H9 (cell line): ENCODE measurements at regions not wholly inside any gene's neighbourhood (a gene's known extent, or its start where the extent isn't known, plus 50 kb on each side); places are given as distances from the start of the nearest gene placed in this dataset.

Experiments
- DNase-seq: peaks from one replicate; pipeline ENCODE4 v3.0.0-alpha.2; 2017
- H2AFZ ChIP-seq: one replicate; pipeline ENCODE4 v1.6.1; 2013; ENCODE audit warnings: mild to moderate bottlenecking, low read length, control low read depth, moderate library complexity
- H2AK5ac ChIP-seq: 2 replicates; pipeline ENCODE4 v1.6.1; 2013; ENCODE audit warnings: low read length, control low read depth, mixed read lengths; ENCODE audit not compliant: insufficient read length
- H2BK120ac ChIP-seq: one replicate; pipeline ENCODE4 v1.6.1; 2013; ENCODE audit warnings: low read depth, mild to moderate bottlenecking, low read length, control low read depth, inconsistent platforms; ENCODE audit not compliant: poor library complexity, severe bottlenecking
- H2BK12ac ChIP-seq: 2 replicates; pipeline ENCODE4 v1.6.1; 2013; ENCODE audit warnings: low read length, control low read depth, mixed read lengths, low read depth; ENCODE audit not compliant: insufficient read length
- H2BK15ac ChIP-seq: 2 replicates; pipeline ENCODE4 v1.6.1; 2013; ENCODE audit warnings: low read depth, low read length, control low read depth
- H2BK20ac ChIP-seq: one replicate; pipeline ENCODE4 v1.6.1; 2013; ENCODE audit warnings: low read depth, mild to moderate bottlenecking, low read length, control low read depth, inconsistent platforms; ENCODE audit not compliant: poor library complexity, severe bottlenecking
- H2BK5ac ChIP-seq: 2 replicates; pipeline ENCODE4 v1.6.1; 2013; ENCODE audit warnings: low read length, control low read depth, mixed read lengths; ENCODE audit not compliant: insufficient read length
- H3K14ac ChIP-seq: 2 replicates; pipeline ENCODE4 v1.6.1; 2013; ENCODE audit warnings: low read length, control low read depth; ENCODE audit not compliant: insufficient read depth
- H3K18ac ChIP-seq: 2 replicates; pipeline ENCODE4 v1.6.1; 2013; ENCODE audit warnings: low read depth, mild to moderate bottlenecking, mixed read lengths, low read length, control low read depth; ENCODE audit not compliant: insufficient read length
- H3K23ac ChIP-seq: 2 replicates; pipeline ENCODE4 v1.6.1; 2013; ENCODE audit warnings: low read length, control low read depth, mixed read lengths, low read depth; ENCODE audit not compliant: insufficient read length
- H3K23me2 ChIP-seq: 2 replicates; pipeline ENCODE4 v1.6.1; 2013; ENCODE audit warnings: low read depth, mild to moderate bottlenecking, mixed read lengths, low read length, control low read depth; ENCODE audit not compliant: insufficient read length, poor library complexity, severe bottlenecking
- H3K27ac ChIP-seq: 2 replicates; pipeline ENCODE4 v1.5.1; 2013; ENCODE audit warnings: low read length, control low read depth, mixed read lengths, low read depth; ENCODE audit not compliant: insufficient read length
- H3K27me3 ChIP-seq: 2 replicates; pipeline ENCODE4 v1.6.1; 2013; ENCODE audit warnings: low read length, control low read depth, inconsistent platforms; ENCODE audit not compliant: insufficient read depth
- H3K4ac ChIP-seq: 2 replicates; pipeline ENCODE4 v1.6.1; 2013; ENCODE audit warnings: low read depth, mild to moderate bottlenecking, control low read depth, inconsistent platforms, low read length, moderate library complexity
- H3K4me1 ChIP-seq: 2 replicates; pipeline ENCODE4 v1.6.1; 2013; ENCODE audit warnings: low read length, control low read depth, inconsistent platforms; ENCODE audit not compliant: insufficient read depth
- H3K4me2 ChIP-seq: 2 replicates; pipeline ENCODE4 v1.6.1; 2013; ENCODE audit warnings: low read length, control low read depth, mixed read lengths; ENCODE audit not compliant: insufficient read length, insufficient read depth
- H3K56ac ChIP-seq: 2 replicates; pipeline ENCODE4 v1.6.1; 2013; ENCODE audit warnings: low read depth, mild to moderate bottlenecking, mixed read lengths, low read length, control low read depth; ENCODE audit not compliant: insufficient read length
- H3K79me1 ChIP-seq: 2 replicates; pipeline ENCODE4 v1.6.1; 2013; ENCODE audit warnings: low read depth, mild to moderate bottlenecking, moderate library complexity, low read length, control low read depth, inconsistent platforms; ENCODE audit not compliant: insufficient read depth, poor library complexity, severe bottlenecking
- H3K79me2 ChIP-seq: 2 replicates; pipeline ENCODE4 v1.6.1; 2013; ENCODE audit warnings: low read length, control low read depth, inconsistent platforms; ENCODE audit not compliant: insufficient read depth
- H3K9ac ChIP-seq: 2 replicates; pipeline ENCODE4 v1.6.1; 2013; ENCODE audit warnings: low read length, control low read depth, mixed read lengths; ENCODE audit not compliant: insufficient read length; ENCODE audit errors: extremely low read depth
- H3K9me3 ChIP-seq: one replicate; pipeline ENCODE4 v1.6.1; 2013; ENCODE audit warnings: low read depth, low read length, inconsistent platforms; ENCODE audit not compliant: control insufficient read depth
- H3T11ph ChIP-seq: one replicate; pipeline ENCODE4 v1.6.1; 2013; ENCODE audit warnings: mild to moderate bottlenecking, low read length, control low read depth, inconsistent platforms
- H4K20me1 ChIP-seq: one replicate; pipeline ENCODE4 v1.6.1; 2013; ENCODE audit not compliant: control insufficient read depth, insufficient read length, insufficient read depth
- H4K5ac ChIP-seq: 2 replicates; pipeline ENCODE4 v1.6.1; 2013; ENCODE audit warnings: low read depth, mild to moderate bottlenecking, mixed read lengths, low read length, control low read depth; ENCODE audit not compliant: insufficient read length
- H4K8ac ChIP-seq: replicated peaks from 2 replicates; pipeline ENCODE4 v1.6.1; 2013; ENCODE audit warnings: low read length, control low read depth, mixed read lengths, low read depth; ENCODE audit not compliant: insufficient read length
- H4K91ac ChIP-seq: 2 replicates; pipeline ENCODE4 v1.6.1; 2013; ENCODE audit warnings: low read depth, mild to moderate bottlenecking, moderate library complexity, mixed read lengths, low read length, control low read depth; ENCODE audit not compliant: insufficient read length
- H3K27ac Mint-ChIP-seq, 3 experiments: 2 replicates in 2 of 3; 3 replicates in 1 of 3; pipeline ENCODE4 v1.8.0; 2020 to 2021; ENCODE audit warnings: mixed read lengths in 3 of 3, mild to moderate bottlenecking in 1 of 3, moderate library complexity in 1 of 3
- H3K27me3 Mint-ChIP-seq: 2 replicates; pipeline ENCODE4 v1.8.0; 2021; ENCODE audit warnings: low read depth, mild to moderate bottlenecking, moderate library complexity, mixed read lengths
- H3K36me3 Mint-ChIP-seq, 3 experiments: 2 replicates in 2 of 3; 3 replicates in 1 of 3; pipeline ENCODE4 v1.8.0; 2020 to 2021; ENCODE audit warnings: low read depth in 3 of 3, mixed read lengths in 3 of 3; ENCODE audit not compliant: insufficient read depth in 1 of 3
- H3K4me1 Mint-ChIP-seq, 2 experiments: 2 replicates each; pipeline ENCODE4 v1.8.0; 2020; ENCODE audit warnings: mixed read lengths in 2 of 2
- H3K4me3 Mint-ChIP-seq, 2 experiments: 2 replicates in 1 of 2; 3 replicates in 1 of 2; pipeline ENCODE4 v1.8.0; 2020 to 2021; ENCODE audit warnings: mild to moderate bottlenecking in 2 of 2, mixed read lengths in 2 of 2, moderate library complexity in 1 of 2
- H3K9me3 Mint-ChIP-seq, 2 experiments: 2 replicates in 1 of 2; 3 replicates in 1 of 2; pipeline ENCODE4 v1.8.0; 2020; ENCODE audit warnings: mild to moderate bottlenecking in 2 of 2, mixed read lengths in 2 of 2, moderate library complexity in 1 of 2
- whole genome bisulfite sequencing: extraction: QIAGEN DNeasy Blood & Tissue Kit; methylation state at CpG from one replicate; pipeline ENCODE4 v1.1.7; 2013; ENCODE audit warnings: missing lambda C conversion rate, low lambda C conversion rate, mixed read lengths; ENCODE audit not compliant: insufficient read length; ENCODE audit errors: extremely low coverage; 5-methylcytosine and 5-hydroxymethylcytosine counted together
- TF ChIP-seq, protein P1 (sequence below): fragments of 200-600 bp; sonication (generic); conservative IDR thresholded peaks from 3 replicates; pipeline ENCODE4 v1.8.0; 2021; ENCODE audit warnings: antibody characterized with exemption, mild to moderate bottlenecking

DNA sequence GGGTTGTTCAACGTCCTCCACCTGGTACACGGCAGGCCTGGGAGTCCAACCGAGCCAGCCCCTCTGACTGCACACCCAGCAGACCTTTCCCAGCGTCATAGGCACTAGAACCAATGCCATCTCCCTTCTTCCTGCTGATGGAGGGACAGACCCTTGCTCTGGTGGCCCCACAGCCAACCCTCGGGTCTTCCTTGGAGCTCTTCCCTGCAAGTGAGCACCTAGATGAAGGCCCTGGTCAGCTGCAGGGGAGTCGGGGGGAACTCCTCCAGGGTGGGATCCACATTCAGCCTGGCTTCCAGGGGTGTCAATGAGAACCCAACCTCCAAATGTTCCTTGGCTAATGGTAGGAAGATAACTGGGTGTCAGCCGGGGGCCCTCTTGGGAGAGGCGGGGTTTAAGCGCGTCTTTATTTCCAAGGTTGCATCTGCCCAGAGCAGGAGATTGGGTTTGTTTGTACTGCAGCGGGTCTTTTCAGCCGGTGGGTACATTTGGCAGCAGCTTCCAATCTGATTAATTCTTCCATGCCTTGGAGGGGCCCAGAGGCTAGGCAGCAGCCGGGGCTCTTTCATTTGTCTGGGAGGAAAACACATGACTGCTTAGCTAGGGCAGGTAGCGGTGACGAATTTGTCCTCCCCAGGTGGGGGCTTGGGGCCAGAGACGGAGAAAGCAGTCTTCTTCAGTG, 56.0 kb upstream of the SHISAL1 start:
- Histone ChIP-seq H4K20me1 (no peaks in the 10 kb centered on the region), H3T11ph (no peak overlapping the region), H3K56ac (no peak overlapping the region), H3K4ac (no peak overlapping the region), H2BK20ac (no peak overlapping the region), H4K8ac (no peak overlapping the region), H3K4me2 (no peak overlapping the region), H3K9ac (no peak overlapping the region), H3K79me2 (no peaks in the 10 kb centered on the region), H2BK5ac (no peak overlapping the region), H2AFZ (no peak overlapping the region), H3K18ac (no peak overlapping the region), H3K23me2 (no peaks in the 10 kb centered on the region), H4K5ac (no peak overlapping the region), H2BK120ac (no peak overlapping the region), H3K27me3 (no peaks in the 10 kb centered on the region), H3K79me1 (no peaks in the 10 kb centered on the region), H2BK15ac (no peak overlapping the region), H4K91ac (no peak overlapping the region), H2AK5ac (no peak overlapping the region), H3K9me3 (no peaks in the 10 kb centered on the region), H3K14ac (no peak overlapping the region), H2BK12ac (no peak overlapping the region), H3K4me1 (no peaks in the 10 kb centered on the region), H3K23ac (no peak overlapping the region), H3K27ac (no peak overlapping the region)
- DNase-seq = no peak
- Mint-ChIP-seq H3K36me3 (no peaks in the 10 kb centered on the region), H3K4me3 (no peak overlapping the region), H3K27me3 (no peaks in the 10 kb centered on the region; the same call in none of the 2 replicates), H3K9me3 (no peaks in the 10 kb centered on the region), H3K4me1 (peaks cover 0 to 11% of the 10 kb centered on the region in 2 experiments; a peak in 2 of 4 replicates), H3K27ac (no peak overlapping the region)
- WGBS = no CpG with 5 or more reads among the region's 16 CpGs
- TF ChIP-seq, protein P1, sequence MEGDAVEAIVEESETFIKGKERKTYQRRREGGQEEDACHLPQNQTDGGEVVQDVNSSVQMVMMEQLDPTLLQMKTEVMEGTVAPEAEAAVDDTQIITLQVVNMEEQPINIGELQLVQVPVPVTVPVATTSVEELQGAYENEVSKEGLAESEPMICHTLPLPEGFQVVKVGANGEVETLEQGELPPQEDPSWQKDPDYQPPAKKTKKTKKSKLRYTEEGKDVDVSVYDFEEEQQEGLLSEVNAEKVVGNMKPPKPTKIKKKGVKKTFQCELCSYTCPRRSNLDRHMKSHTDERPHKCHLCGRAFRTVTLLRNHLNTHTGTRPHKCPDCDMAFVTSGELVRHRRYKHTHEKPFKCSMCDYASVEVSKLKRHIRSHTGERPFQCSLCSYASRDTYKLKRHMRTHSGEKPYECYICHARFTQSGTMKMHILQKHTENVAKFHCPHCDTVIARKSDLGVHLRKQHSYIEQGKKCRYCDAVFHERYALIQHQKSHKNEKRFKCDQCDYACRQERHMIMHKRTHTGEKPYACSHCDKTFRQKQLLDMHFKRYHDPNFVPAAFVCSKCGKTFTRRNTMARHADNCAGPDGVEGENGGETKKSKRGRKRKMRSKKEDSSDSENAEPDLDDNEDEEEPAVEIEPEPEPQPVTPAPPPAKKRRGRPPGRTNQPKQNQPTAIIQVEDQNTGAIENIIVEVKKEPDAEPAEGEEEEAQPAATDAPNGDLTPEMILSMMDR = no peak
